ENCODE measurements at regions not wholly inside any gene's neighbourhood (a gene's known extent, or its start where the extent isn't known, plus 50 kb on each side); places are given as distances from the start of the nearest gene placed in this dataset.
A peak's percentile ranks its signal among the peaks of the same experiment; 100 is the strongest.

- WGBS (ENCODE audit: insufficient coverage): 90% methylated on average over 6 of the region's 12 CpGs
- H3K4me3 ChIP-seq (ENCODE audit: control insufficient read depth in 1 of 7, extremely low read depth in 1 of 7, insufficient read depth in 4 of 7, low read depth in 2 of 7, low read length in 6 of 7): no peak overlapping the region
- ChIA-PET CTCF (interaction anchor here (0.6 kb wide), 1 partner anchor 29 kb away, joined by 4 read pairs; no protein-coding TSS in a partner anchor), POLR2A (no interaction called here)
- H3K36me3 ChIP-seq (ENCODE audit: control insufficient read depth in 4 of 4, insufficient read depth in 4 of 4, low read length in 3 of 4): no peaks in the 10 kb centered on the region
- no peak overlapping the region for H3K27ac ChIP-seq (ENCODE audit: insufficient read depth in 1 of 2, low read depth in 1 of 2, low read length in 2 of 2, poor library complexity in 1 of 2, severe bottlenecking in 2 of 2)
- H3K4me1 ChIP-seq (ENCODE audit: control extremely low read depth in 1 of 4, control insufficient read depth in 4 of 4, insufficient read depth in 4 of 4, low read length in 3 of 4): no peaks in the 10 kb centered on the region
- no peak for DNase-seq
- no peaks in the 10 kb centered on the region for H3K27me3 ChIP-seq (replicated peaks in 2 of 5; ENCODE audit: control insufficient read depth in 4 of 5, insufficient read depth in 5 of 5, low read length in 4 of 5)
- H3K9me3 ChIP-seq (ENCODE audit: control extremely low read depth in 1 of 5, control insufficient read depth in 4 of 5, insufficient read depth in 2 of 5, low read depth in 1 of 5, low read length in 4 of 5): peaks cover 0 to 6% (median 4%) of the 10 kb centered on the region in 5 experiments
Measured at GRCh38 chr4:186891859-186892486, 168.3 kb upstream of the FAT1 start.

GRCh38 chr4:186898367-186898766 lies 174.7 kb upstream of the FAT1 start:
- Histone ChIP-seq H3K36me3 (ENCODE audit: control insufficient read depth in 4 of 4, insufficient read depth in 4 of 4, low read length in 3 of 4) (no peaks in the 10 kb centered on the region), H3K4me1 (ENCODE audit: control extremely low read depth in 1 of 4, control insufficient read depth in 4 of 4, insufficient read depth in 4 of 4, low read length in 3 of 4) (no peaks in the 10 kb centered on the region), H3K9me3 (ENCODE audit: control extremely low read depth in 1 of 5, control insufficient read depth in 4 of 5, insufficient read depth in 2 of 5, low read depth in 1 of 5, low read length in 4 of 5) (no peaks in the 10 kb centered on the region), H3K27me3 (replicated peaks in 2 of 5; ENCODE audit: control insufficient read depth in 4 of 5, insufficient read depth in 5 of 5, low read length in 4 of 5) (no peaks in the 10 kb centered on the region), H3K4me3 (ENCODE audit: control insufficient read depth in 1 of 7, extremely low read depth in 1 of 7, insufficient read depth in 4 of 7, low read depth in 2 of 7, low read length in 6 of 7) (no peak overlapping the region), H3K27ac (ENCODE audit: insufficient read depth in 1 of 2, low read depth in 1 of 2, low read length in 2 of 2, poor library complexity in 1 of 2, severe bottlenecking in 2 of 2) (no peak overlapping the region)
- ChIA-PET POLR2A (no interaction called here), CTCF (no interaction called here)
- WGBS (ENCODE audit: insufficient coverage): 98% methylated on average over 3 of the region's 4 CpGs
- DNase-seq: no peak

- 83% methylated on average over 6 of the region's 9 CpGs for WGBS (ENCODE audit: insufficient coverage)
- DNase-seq: peak; percentile 8 to 62 (median 45)
- POLR2A ChIA-PET: no interaction called here
Measured at GRCh38 chr4:186900232-186900900, 176.7 kb upstream of the FAT1 start.

GRCh38 chr4:186900984-186901383 lies 177.3 kb upstream of the FAT1 start:
- CTCF ChIA-PET: no interaction called here
- no CpG with 5 or more reads among the region's 3 CpGs for WGBS (ENCODE audit: insufficient coverage)

More at GRCh38 chr4:186900232-186900900, 176.7 kb upstream of the FAT1 start:
- peak overlapping the region in 1 of 2 experiments; percentile 26 for H3K27ac ChIP-seq (ENCODE audit: insufficient read depth in 1 of 2, low read depth in 1 of 2, low read length in 2 of 2, poor library complexity in 1 of 2, severe bottlenecking in 2 of 2)
- no peak overlapping the region for H3K4me3 ChIP-seq (ENCODE audit: control insufficient read depth in 1 of 7, extremely low read depth in 1 of 7, insufficient read depth in 4 of 7, low read depth in 2 of 7, low read length in 6 of 7)
- no peaks in the 10 kb centered on the region for H3K9me3 ChIP-seq (ENCODE audit: control extremely low read depth in 1 of 5, control insufficient read depth in 4 of 5, insufficient read depth in 2 of 5, low read depth in 1 of 5, low read length in 4 of 5)
- H3K4me1 ChIP-seq (ENCODE audit: control extremely low read depth in 1 of 4, control insufficient read depth in 4 of 4, insufficient read depth in 4 of 4, low read length in 3 of 4): no peaks in the 10 kb centered on the region
- CTCF ChIA-PET: no interaction called here
- H3K36me3 ChIP-seq (ENCODE audit: control insufficient read depth in 4 of 4, insufficient read depth in 4 of 4, low read length in 3 of 4): no peaks in the 10 kb centered on the region
- H3K27me3 ChIP-seq (replicated peaks in 2 of 5; ENCODE audit: control insufficient read depth in 4 of 5, insufficient read depth in 5 of 5, low read length in 4 of 5): no peaks in the 10 kb centered on the region

GRCh38 chr4:186901850-186902249 lies 178.2 kb upstream of the FAT1 start:
- no peaks in the 10 kb centered on the region for H3K27me3 ChIP-seq (replicated peaks in 2 of 5; ENCODE audit: control insufficient read depth in 4 of 5, insufficient read depth in 5 of 5, low read length in 4 of 5)
- no peaks in the 10 kb centered on the region for H3K9me3 ChIP-seq (ENCODE audit: control extremely low read depth in 1 of 5, control insufficient read depth in 4 of 5, insufficient read depth in 2 of 5, low read depth in 1 of 5, low read length in 4 of 5)
- no peaks in the 10 kb centered on the region for H3K36me3 ChIP-seq (ENCODE audit: control insufficient read depth in 4 of 4, insufficient read depth in 4 of 4, low read length in 3 of 4)
- H3K27ac ChIP-seq (ENCODE audit: insufficient read depth in 1 of 2, low read depth in 1 of 2, low read length in 2 of 2, poor library complexity in 1 of 2, severe bottlenecking in 2 of 2): no peak overlapping the region
- H3K4me3 ChIP-seq (ENCODE audit: control insufficient read depth in 1 of 7, extremely low read depth in 1 of 7, insufficient read depth in 4 of 7, low read depth in 2 of 7, low read length in 6 of 7): no peak overlapping the region
- ChIA-PET POLR2A (no interaction called here), CTCF (no interaction called here)
- H3K4me1 ChIP-seq (ENCODE audit: control extremely low read depth in 1 of 4, control insufficient read depth in 4 of 4, insufficient read depth in 4 of 4, low read length in 3 of 4): no peaks in the 10 kb centered on the region
- WGBS (ENCODE audit: insufficient coverage): 74% methylated on average over 3 of the region's 3 CpGs
- no peak for DNase-seq

More at GRCh38 chr4:186900984-186901383, 177.3 kb upstream of the FAT1 start:
- Histone ChIP-seq H3K9me3 (ENCODE audit: control extremely low read depth in 1 of 5, control insufficient read depth in 4 of 5, insufficient read depth in 2 of 5, low read depth in 1 of 5, low read length in 4 of 5) (no peaks in the 10 kb centered on the region), H3K36me3 (ENCODE audit: control insufficient read depth in 4 of 4, insufficient read depth in 4 of 4, low read length in 3 of 4) (no peaks in the 10 kb centered on the region), H3K27me3 (replicated peaks in 2 of 5; ENCODE audit: control insufficient read depth in 4 of 5, insufficient read depth in 5 of 5, low read length in 4 of 5) (no peaks in the 10 kb centered on the region), H3K4me1 (ENCODE audit: control extremely low read depth in 1 of 4, control insufficient read depth in 4 of 4, insufficient read depth in 4 of 4, low read length in 3 of 4) (no peaks in the 10 kb centered on the region), H3K27ac (ENCODE audit: insufficient read depth in 1 of 2, low read depth in 1 of 2, low read length in 2 of 2, poor library complexity in 1 of 2, severe bottlenecking in 2 of 2) (peak overlapping the region in 1 of 2 experiments; percentile 26), H3K4me3 (ENCODE audit: control insufficient read depth in 1 of 7, extremely low read depth in 1 of 7, insufficient read depth in 4 of 7, low read depth in 2 of 7, low read length in 6 of 7) (no peak overlapping the region)
- DNase-seq: peak in 1 of 3 donors; percentile 2
- POLR2A ChIA-PET: no interaction called here

- ChIA-PET CTCF (no interaction called here), POLR2A (no interaction called here)
- 13% methylated on average over 1 of the region's 4 CpGs for WGBS (ENCODE audit: insufficient coverage)
Measured at GRCh38 chr4:186902361-186902760, 178.7 kb upstream of the FAT1 start.

GRCh38 chr4:186904101-186904500 lies 180.4 kb upstream of the FAT1 start:
- Histone ChIP-seq H3K27me3 (replicated peaks in 2 of 5; ENCODE audit: control insufficient read depth in 4 of 5, insufficient read depth in 5 of 5, low read length in 4 of 5) (no peaks in the 10 kb centered on the region), H3K9me3 (ENCODE audit: control extremely low read depth in 1 of 5, control insufficient read depth in 4 of 5, insufficient read depth in 2 of 5, low read depth in 1 of 5, low read length in 4 of 5) (no peaks in the 10 kb centered on the region), H3K4me3 (ENCODE audit: control insufficient read depth in 1 of 7, extremely low read depth in 1 of 7, insufficient read depth in 4 of 7, low read depth in 2 of 7, low read length in 6 of 7) (no peak overlapping the region), H3K36me3 (ENCODE audit: control insufficient read depth in 4 of 4, insufficient read depth in 4 of 4, low read length in 3 of 4) (no peaks in the 10 kb centered on the region), H3K27ac (ENCODE audit: insufficient read depth in 1 of 2, low read depth in 1 of 2, low read length in 2 of 2, poor library complexity in 1 of 2, severe bottlenecking in 2 of 2) (no peak overlapping the region), H3K4me1 (ENCODE audit: control extremely low read depth in 1 of 4, control insufficient read depth in 4 of 4, insufficient read depth in 4 of 4, low read length in 3 of 4) (no peaks in the 10 kb centered on the region)
- WGBS (ENCODE audit: insufficient coverage): 40% methylated on average over 1 of the region's 2 CpGs
- ChIA-PET CTCF (no interaction called here), POLR2A (no interaction called here)
- DNase-seq: peak in 1 of 3 donors; percentile 1

More at GRCh38 chr4:186902361-186902760, 178.7 kb upstream of the FAT1 start:
- Histone ChIP-seq H3K27me3 (replicated peaks in 2 of 5; ENCODE audit: control insufficient read depth in 4 of 5, insufficient read depth in 5 of 5, low read length in 4 of 5) (no peaks in the 10 kb centered on the region), H3K4me1 (ENCODE audit: control extremely low read depth in 1 of 4, control insufficient read depth in 4 of 4, insufficient read depth in 4 of 4, low read length in 3 of 4) (no peaks in the 10 kb centered on the region), H3K4me3 (ENCODE audit: control insufficient read depth in 1 of 7, extremely low read depth in 1 of 7, insufficient read depth in 4 of 7, low read depth in 2 of 7, low read length in 6 of 7) (no peak overlapping the region), H3K9me3 (ENCODE audit: control extremely low read depth in 1 of 5, control insufficient read depth in 4 of 5, insufficient read depth in 2 of 5, low read depth in 1 of 5, low read length in 4 of 5) (no peaks in the 10 kb centered on the region), H3K27ac (ENCODE audit: insufficient read depth in 1 of 2, low read depth in 1 of 2, low read length in 2 of 2, poor library complexity in 1 of 2, severe bottlenecking in 2 of 2) (no peak overlapping the region), H3K36me3 (ENCODE audit: control insufficient read depth in 4 of 4, insufficient read depth in 4 of 4, low read length in 3 of 4) (no peaks in the 10 kb centered on the region)
- no peak for DNase-seq
